HPDE6-E6E7 (cell line): ENCODE measurements at regions not wholly inside any gene's neighbourhood (a gene's known extent, or its start where the extent isn't known, plus 50 kb on each side); places are given as distances from the start of the nearest gene placed in this dataset.
"Not testable (repeated sequence)": the region's sequence is repeated elsewhere in the genome, so short reads cannot be mapped to it uniquely, and the experiment has no call there.

Experiments used
- DNase-seq: peaks from one replicate; pipeline ENCODE4 v3.0.0; 2011; ENCODE audit warnings: missing footprints; ENCODE audit errors: extremely low spot score

GRCh38 chr2:39487398-39488250, 50.5 kb upstream of the MAP4K3 start:
- no peak for DNase-seq

- DNase-seq, result no peak
These were observed 51.4 kb upstream of the MAP4K3 start for GRCh38 chr2:39488450-39488849.

GRCh38 chr2:39490586-39490985, 53.5 kb upstream of the MAP4K3 start:
- no peak for DNase-seq

GRCh38 chr2:39491653-39492052, 54.6 kb upstream of the MAP4K3 start:
- no peak for DNase-seq

- peak; percentile 80 for DNase-seq
These were observed 55.1 kb upstream of the MAP4K3 start for GRCh38 chr2:39492095-39492590.

GRCh38 chr2:39492716-39493115, 55.6 kb upstream of the MAP4K3 start:
- no peak for DNase-seq

GRCh38 chr2:39494784-39495251, 57.7 kb upstream of the MAP4K3 start:
- DNase-seq, result peak; percentile 36

- DNase-seq, result no peak
These were observed 60.2 kb upstream of the MAP4K3 start for GRCh38 chr2:39497082-39497801.

GRCh38 chr2:39498176-39498575, 61.1 kb upstream of the MAP4K3 start:
- DNase-seq, result not testable (repeated sequence)

GRCh38 chr2:39498786-39499185, 61.7 kb upstream of the MAP4K3 start:
- DNase-seq, result no peak

- no peak for DNase-seq
These were observed 62.3 kb upstream of the MAP4K3 start for GRCh38 chr2:39499336-39499735.

- DNase-seq, result no peak
These were observed 64.3 kb upstream of the MAP4K3 start for GRCh38 chr2:39501412-39501811.

GRCh38 chr2:39503277-39503676, 66.2 kb upstream of the MAP4K3 start:
- no peak for DNase-seq

- no peak for DNase-seq
These were observed 67.8 kb upstream of the MAP4K3 start for GRCh38 chr2:39504790-39505335.

GRCh38 chr2:39506215-39506614, 69.1 kb upstream of the MAP4K3 start:
- DNase-seq, result no peak

- DNase-seq, result no peak
These were observed 71.1 kb upstream of the MAP4K3 start for GRCh38 chr2:39508198-39508597.

- no peak for DNase-seq
These were observed 73.1 kb upstream of the MAP4K3 start for GRCh38 chr2:39510140-39510539.

- DNase-seq, result no peak
These were observed 74.1 kb upstream of the MAP4K3 start for GRCh38 chr2:39511219-39511604.

GRCh38 chr2:39511605-39512433, 74.7 kb upstream of the MAP4K3 start:
- DNase-seq, result no peak

- no peak for DNase-seq
These were observed 75.4 kb upstream of the MAP4K3 start for GRCh38 chr2:39512434-39512935.

GRCh38 chr2:39512941-39513340, 75.9 kb upstream of the MAP4K3 start:
- no peak for DNase-seq
